Ecto neural progenitor cell (in vitro differentiated cells): ENCODE measurements at regions not wholly inside any gene's neighbourhood (a gene's known extent, or its start where the extent isn't known, plus 50 kb on each side); places are given as distances from the start of the nearest gene placed in this dataset.

Experiments used
- DNase-seq: peaks from one replicate; pipeline ENCODE4 v3.0.0-alpha.2; 2018; ENCODE audit warnings: low spot score

DNA sequence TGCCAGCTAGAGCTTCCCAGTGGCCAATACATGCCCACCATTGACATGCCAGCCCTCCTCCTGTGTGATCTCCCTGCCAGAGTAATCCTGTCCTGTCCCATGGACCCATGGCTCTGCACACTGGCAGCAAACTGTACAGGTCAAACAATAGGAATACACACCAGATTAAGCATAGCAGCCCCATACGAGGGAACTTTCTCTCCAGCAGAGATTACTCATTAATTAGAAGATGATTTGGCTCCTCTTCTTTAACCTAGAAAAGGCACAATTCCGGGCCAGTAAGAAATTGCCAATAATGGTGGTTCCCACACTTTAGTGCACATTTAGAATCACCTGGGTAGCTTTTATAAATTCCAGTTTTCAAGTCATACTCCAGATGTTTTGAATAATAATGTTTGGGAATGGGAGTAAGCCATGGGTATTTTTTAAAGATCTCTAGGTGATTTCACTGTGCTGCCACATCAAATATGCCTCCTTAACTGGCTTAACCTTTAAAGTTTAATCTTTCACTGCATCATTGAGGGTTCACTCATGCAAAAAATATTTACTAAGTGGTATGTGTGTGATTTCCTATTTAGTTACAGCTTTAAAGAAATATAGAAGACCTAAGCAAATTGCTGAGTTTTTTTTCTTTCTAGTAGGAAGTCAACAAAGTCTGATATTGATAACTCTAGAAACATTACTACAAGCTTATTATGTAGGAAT, 277.6 kb upstream of the NWD2 start:
- no peak for DNase-seq

DNA sequence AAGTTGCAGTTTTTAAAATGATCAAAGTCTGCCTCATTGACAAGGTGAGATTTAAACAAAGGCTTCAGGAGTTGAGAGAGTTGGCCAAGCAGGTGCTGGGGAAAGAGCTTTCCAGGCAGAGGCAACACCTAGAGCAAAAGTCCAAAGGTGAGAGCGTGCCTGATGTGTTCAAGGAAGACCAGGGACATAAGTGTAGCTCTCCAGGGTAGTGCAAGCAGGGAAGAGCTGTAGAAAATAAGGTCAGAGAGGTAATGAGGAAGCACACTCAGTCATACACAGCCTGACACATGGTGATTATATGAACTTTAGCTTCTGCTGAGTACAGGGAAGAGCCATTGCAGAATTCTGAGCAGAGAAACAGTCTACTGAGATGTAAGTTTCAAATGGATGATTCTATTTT, 265.0 kb upstream of the NWD2 start:
- no peak for DNase-seq

- DNase-seq: no peak
Observed at GRCh38 chr4:36990128-36990872, 254.2 kb upstream of the NWD2 start.

GRCh38 chr4:36997727-36998126, 246.8 kb upstream of the NWD2 start:
- DNase-seq: no peak

DNA sequence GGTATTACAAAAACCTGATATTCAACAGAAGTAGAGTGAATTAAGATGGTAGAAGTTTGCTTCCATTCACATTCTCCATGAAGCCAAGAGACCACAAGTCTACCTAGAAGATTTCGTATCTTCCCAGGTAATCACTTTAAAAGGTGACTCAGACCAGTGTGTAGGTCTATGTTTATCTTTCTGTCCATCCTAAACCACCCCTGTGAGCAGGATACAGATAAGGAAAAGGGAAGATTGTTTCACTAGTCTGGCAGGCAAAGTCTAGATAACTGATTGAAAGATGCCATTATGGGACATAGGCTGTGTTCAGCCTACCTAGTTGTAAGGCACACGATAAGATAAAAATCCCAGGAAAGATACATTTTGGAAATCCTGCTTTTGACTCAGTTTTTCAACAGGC, 244.3 kb upstream of the NWD2 start:
- no peak for DNase-seq

GRCh38 chr4:37001688-37002436, 242.7 kb upstream of the NWD2 start:
- DNase-seq: no peak

DNA sequence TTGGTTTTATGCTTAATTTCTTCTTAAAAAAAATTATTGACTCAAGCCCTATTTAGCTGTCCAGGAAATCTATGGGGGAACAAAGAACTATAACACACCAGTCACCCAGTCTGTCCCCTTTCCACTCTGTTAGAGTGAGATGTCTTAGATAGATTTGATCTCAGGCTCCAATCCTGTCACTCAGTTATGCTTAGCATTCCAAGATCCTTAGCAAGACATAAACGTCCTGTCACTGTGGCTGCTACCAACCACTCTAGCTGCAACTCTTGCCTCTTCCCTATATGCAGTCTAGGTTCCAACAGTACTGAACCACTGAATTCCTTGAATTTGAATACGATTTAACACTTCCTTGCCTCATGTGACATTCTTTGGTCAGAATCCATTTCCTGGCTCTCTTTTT, 241.9 kb upstream of the NWD2 start:
- DNase-seq: no peak

GRCh38 chr4:37008199-37008598, 236.3 kb upstream of the NWD2 start:
- no peak for DNase-seq

GRCh38 chr4:37014584-37014983, 230.0 kb upstream of the NWD2 start:
- no peak for DNase-seq

DNA sequence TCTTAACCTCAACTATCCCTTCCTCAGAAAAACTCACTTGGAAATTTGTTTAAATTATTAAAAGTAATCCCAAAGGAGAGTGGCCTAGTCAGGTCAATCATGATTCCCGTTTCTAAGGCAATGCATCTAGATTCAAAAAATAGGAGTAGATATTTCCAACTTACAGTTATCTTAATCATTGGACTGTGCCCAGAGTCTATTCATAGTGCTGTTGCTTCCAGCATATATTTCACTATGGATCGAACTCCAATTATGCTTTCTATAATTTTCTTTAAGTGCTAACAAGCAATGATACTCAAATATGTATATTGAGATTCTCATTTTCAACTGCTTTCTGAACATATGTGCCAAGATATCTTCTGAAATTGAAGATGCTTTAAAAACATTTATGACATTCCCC, 229.2 kb upstream of the NWD2 start:
- no peak for DNase-seq

GRCh38 chr4:37023504-37023903, 221.0 kb upstream of the NWD2 start:
- no peak for DNase-seq

GRCh38 chr4:37023996-37024395, 220.5 kb upstream of the NWD2 start:
- no peak for DNase-seq

- no peak for DNase-seq
Observed at GRCh38 chr4:37040816-37041215, 203.7 kb upstream of the NWD2 start.

GRCh38 chr4:37043342-37043741, 201.2 kb upstream of the NWD2 start:
- no peak for DNase-seq

GRCh38 chr4:37051111-37051510, 193.4 kb upstream of the NWD2 start:
- no peak for DNase-seq

DNA sequence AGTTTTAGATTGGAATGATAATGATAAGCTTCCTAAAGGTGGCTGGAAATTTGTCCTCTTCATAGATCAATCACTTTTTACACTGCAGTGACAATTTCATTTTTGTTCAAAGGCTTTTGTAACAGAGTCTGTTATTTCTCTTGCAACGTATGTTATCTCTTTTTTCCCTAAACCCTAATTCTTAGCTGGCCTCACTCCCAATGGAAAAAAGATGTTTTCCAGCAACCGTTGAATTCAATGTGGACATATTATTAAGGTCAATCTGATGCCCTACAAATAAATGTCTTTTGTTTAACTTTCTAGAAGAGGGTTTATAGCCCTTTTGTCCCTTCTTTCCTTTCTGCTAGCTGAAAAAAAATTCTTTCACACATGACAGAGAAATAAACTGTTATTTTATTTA, 192.7 kb upstream of the NWD2 start:
- no peak for DNase-seq

DNA sequence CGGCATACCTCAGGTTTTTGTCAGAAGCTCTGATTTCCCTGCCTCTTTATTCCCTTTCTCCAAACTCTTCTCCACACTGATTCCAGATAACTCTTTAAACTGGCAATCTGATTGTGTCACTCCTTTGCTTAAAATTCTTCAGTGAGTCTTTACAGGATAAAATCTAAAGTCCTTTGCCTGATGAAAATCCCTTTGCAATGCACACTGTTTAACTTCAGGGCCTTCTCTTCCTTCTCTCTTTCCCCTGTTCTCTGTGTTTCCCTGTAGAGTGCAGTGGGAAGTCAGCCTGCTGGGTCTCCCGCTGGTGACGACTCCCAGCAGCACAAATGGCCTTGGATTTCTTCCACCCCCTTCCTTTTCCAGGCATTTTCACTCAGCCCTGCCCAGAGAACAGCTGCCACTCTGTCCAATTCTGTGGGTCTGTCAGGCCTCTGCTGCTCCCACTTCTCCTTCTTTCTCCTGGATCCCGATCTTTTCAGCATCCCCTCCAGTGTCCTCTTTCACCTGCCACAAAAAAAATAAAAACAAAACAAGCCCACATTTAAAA, 189.9 kb upstream of the NWD2 start:
- peak; percentile 54 for DNase-seq

DNA sequence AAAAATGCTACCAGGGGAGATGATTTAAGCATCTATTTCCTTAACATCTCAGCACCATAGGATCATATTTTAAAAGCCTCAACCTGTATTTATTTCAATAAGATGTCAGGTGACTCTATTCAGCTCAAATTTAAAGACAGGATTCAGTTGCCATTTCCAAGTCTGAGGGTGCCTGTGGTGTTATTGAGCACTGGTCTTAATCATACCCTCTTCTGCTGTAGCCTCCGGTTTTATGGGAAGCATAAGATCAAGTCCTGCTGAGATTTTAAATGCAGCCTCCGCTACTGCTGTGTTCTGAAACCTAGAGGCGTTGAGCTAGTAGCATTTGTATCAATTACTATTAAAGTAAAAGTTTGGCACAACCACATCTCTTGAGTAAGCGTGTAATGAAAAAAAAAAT, 185.7 kb upstream of the NWD2 start:
- DNase-seq: no peak

DNA sequence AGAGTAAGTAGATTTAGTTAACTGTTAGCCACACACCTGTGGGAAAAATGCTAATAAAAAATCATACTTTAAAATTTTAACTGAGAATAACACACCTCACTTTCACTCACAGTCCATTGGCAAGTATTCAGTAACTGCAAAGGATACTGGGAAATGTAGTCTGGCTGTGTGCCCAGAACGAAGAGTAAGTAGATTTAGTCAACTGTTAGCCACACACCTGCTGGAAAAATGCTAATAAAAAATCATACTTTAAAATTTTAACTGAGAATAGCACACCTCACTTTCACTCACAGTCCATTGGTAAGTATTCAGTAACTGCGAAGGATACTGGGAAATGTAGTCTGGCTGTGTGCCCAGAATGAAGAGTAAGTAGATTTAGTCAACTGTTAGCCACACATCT, 178.4 kb upstream of the NWD2 start:
- DNase-seq: no peak

- no peak for DNase-seq
Observed at GRCh38 chr4:37068580-37068979, 176.0 kb upstream of the NWD2 start.

DNA sequence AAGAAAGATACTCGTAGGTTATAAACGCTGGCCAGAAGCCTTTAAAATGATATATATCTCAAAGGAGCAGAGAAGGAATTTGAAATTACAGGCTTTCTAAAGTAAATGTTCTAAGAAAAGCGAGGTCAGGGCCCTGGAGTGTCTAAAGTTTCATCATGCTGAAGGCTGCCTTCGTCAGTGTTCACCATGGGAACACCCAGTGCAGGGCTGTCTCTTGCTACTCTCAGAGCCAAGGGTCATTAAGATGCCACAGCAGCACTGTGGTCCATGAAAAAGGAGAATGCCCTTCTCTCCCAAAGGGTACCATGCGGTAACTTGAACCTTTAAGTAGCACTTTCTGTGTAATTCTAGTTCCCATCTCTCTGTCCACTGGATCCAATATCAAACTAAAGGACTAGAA, 174.5 kb upstream of the NWD2 start:
- no peak for DNase-seq

- DNase-seq: no peak
Observed at GRCh38 chr4:37071576-37071975, 173.0 kb upstream of the NWD2 start.
